MM.1S (cell line): ENCODE measurements at regions not wholly inside any gene's neighbourhood (a gene's known extent, or its start where the extent isn't known, plus 50 kb on each side); places are given as distances from the start of the nearest gene placed in this dataset.
A peak's percentile ranks its signal among the peaks of the same experiment; 100 is the strongest.

Experiments
- DNase-seq: peaks from one replicate; pipeline ENCODE4 v3.0.0-alpha.2; 2015
- H2AFZ ChIP-seq: fragments of 300-600 bp; sonication (generic); 2 replicates; pipeline ENCODE4 v1.6.0; 2016; ENCODE audit warnings: antibody characterized with exemption, low read length
- H3F3A ChIP-seq: fragments of 300-600 bp; sonication (generic); 2 replicates; pipeline ENCODE4 v1.6.1; 2016; ENCODE audit warnings: mild to moderate bottlenecking, antibody characterized with exemption, low read length, moderate library complexity, mixed read lengths; ENCODE audit not compliant: insufficient read depth
- H3K27ac ChIP-seq: fragments of 300-600 bp; sonication (generic); 2 replicates; pipeline ENCODE4 v1.5.1; 2016; ENCODE audit warnings: mild to moderate bottlenecking, low read length
- H3K27me3 ChIP-seq: fragments of 300-600 bp; sonication (generic); replicated peaks from 2 replicates; pipeline ENCODE4 v1.6.0; 2016; ENCODE audit warnings: low read length; ENCODE audit not compliant: insufficient read depth
- H3K36me3 ChIP-seq: fragments of 300-600 bp; sonication (generic); replicated peaks from 2 replicates; pipeline ENCODE4 v1.6.1; 2016; ENCODE audit warnings: mild to moderate bottlenecking, low read length, mixed read lengths; ENCODE audit not compliant: insufficient read depth
- H3K4me1 ChIP-seq: fragments of 300-600 bp; sonication (generic); 2 replicates; pipeline ENCODE4 v1.6.1; 2016; ENCODE audit warnings: low read length, mixed read lengths
- H3K4me2 ChIP-seq: fragments of 300-600 bp; sonication (generic); 2 replicates; pipeline ENCODE4 v1.6.0; 2016; ENCODE audit warnings: low read depth, low read length
- H3K4me3 ChIP-seq: fragments of 300-600 bp; sonication (generic); 2 replicates; pipeline ENCODE4 v1.5.1; 2016; ENCODE audit warnings: low read length, mixed read lengths
- H3K79me2 ChIP-seq: fragments of 300-600 bp; sonication (generic); 2 replicates; pipeline ENCODE4 v1.6.1; 2016; ENCODE audit warnings: mixed run types, low read length, mixed read lengths
- H3K9ac ChIP-seq: fragments of 300-600 bp; sonication (generic); 2 replicates; pipeline ENCODE4 v1.6.1; 2016; ENCODE audit warnings: low read length, mixed read lengths
- H3K9me2 ChIP-seq: fragments of 300-600 bp; sonication (generic); replicated peaks from 2 replicates; pipeline ENCODE4 v1.6.1; 2016; ENCODE audit warnings: mild to moderate bottlenecking, low read length, mixed read lengths; ENCODE audit not compliant: insufficient read depth
- H3K9me3 ChIP-seq: fragments of 300-600 bp; sonication (generic); replicated peaks from 2 replicates; pipeline ENCODE4 v1.6.1; 2016; ENCODE audit warnings: mild to moderate bottlenecking, low read length, mixed read lengths; ENCODE audit not compliant: insufficient read depth
- H4K20me1 ChIP-seq: fragments of 300-600 bp; sonication (generic); 2 replicates; pipeline ENCODE4 v1.6.1; 2016; ENCODE audit warnings: mild to moderate bottlenecking, low read length, moderate library complexity, mixed read lengths; ENCODE audit not compliant: insufficient read depth
- EZH2 ChIP-seq: fragments of 300-600 bp; sonication (generic); optimal IDR thresholded peaks from 2 replicates; pipeline ENCODE3; 2017; ENCODE audit warnings: low read depth, mild to moderate bottlenecking, antibody characterized with exemption, low read length, mixed read lengths
- EZH2phosphoT487 ChIP-seq: fragments of 300-600 bp; sonication (generic); IDR thresholded peaks from 2 replicates; pipeline ENCODE4 v1.6.1; 2018; ENCODE audit warnings: antibody characterized with exemption, low read length
- TF ChIP-seq, protein P1 (sequence below): fragments of 300-600 bp; sonication (generic); IDR thresholded peaks from 2 replicates; pipeline ENCODE4 v1.5.1; 2016; ENCODE audit warnings: antibody characterized with exemption, low read length, mixed read lengths

DNA sequence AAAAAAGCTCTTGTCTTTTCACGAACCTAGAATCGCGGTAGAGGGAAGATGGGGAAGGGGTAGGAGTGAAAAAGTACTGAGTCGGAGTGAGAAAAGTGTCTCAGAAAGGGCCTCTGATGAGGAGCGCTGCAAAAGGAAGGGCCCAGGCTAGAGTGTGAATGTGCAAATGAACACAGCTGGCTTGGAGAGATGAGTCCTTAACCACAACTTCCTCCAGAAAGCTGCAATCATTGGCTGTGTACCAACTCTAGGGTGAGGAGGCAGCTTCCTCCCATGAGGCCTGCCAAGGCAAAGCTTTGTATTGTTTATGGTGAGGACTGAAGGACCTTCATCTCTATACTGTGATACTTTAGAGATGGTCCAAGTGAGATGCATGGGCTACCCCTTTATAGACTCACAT lies 566.9 kb upstream of the ANO5 start:
- no peaks in the 10 kb centered on the region for H3K79me2 ChIP-seq
- H4K20me1 ChIP-seq = no peaks in the 10 kb centered on the region
- H3K9me2 ChIP-seq = no peaks in the 10 kb centered on the region
- no peak overlapping the region for H3K4me3 ChIP-seq
- H3K27ac ChIP-seq = no peak overlapping the region
- no peaks in the 10 kb centered on the region for H3K27me3 ChIP-seq
- no peaks in the 10 kb centered on the region for H3F3A ChIP-seq
- TF ChIP-seq EZH2 (no peak), EZH2phosphoT487 (no peak)
- TF ChIP-seq, protein P1, sequence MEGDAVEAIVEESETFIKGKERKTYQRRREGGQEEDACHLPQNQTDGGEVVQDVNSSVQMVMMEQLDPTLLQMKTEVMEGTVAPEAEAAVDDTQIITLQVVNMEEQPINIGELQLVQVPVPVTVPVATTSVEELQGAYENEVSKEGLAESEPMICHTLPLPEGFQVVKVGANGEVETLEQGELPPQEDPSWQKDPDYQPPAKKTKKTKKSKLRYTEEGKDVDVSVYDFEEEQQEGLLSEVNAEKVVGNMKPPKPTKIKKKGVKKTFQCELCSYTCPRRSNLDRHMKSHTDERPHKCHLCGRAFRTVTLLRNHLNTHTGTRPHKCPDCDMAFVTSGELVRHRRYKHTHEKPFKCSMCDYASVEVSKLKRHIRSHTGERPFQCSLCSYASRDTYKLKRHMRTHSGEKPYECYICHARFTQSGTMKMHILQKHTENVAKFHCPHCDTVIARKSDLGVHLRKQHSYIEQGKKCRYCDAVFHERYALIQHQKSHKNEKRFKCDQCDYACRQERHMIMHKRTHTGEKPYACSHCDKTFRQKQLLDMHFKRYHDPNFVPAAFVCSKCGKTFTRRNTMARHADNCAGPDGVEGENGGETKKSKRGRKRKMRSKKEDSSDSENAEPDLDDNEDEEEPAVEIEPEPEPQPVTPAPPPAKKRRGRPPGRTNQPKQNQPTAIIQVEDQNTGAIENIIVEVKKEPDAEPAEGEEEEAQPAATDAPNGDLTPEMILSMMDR = no peak
- no peaks in the 10 kb centered on the region for H3K4me1 ChIP-seq
- peak; percentile 39 for DNase-seq
- no peaks in the 10 kb centered on the region for H3K9me3 ChIP-seq
- H3K36me3 ChIP-seq = no peaks in the 10 kb centered on the region
- no peak overlapping the region for H3K9ac ChIP-seq
- no peak overlapping the region for H2AFZ ChIP-seq
- no peak overlapping the region for H3K4me2 ChIP-seq

DNA sequence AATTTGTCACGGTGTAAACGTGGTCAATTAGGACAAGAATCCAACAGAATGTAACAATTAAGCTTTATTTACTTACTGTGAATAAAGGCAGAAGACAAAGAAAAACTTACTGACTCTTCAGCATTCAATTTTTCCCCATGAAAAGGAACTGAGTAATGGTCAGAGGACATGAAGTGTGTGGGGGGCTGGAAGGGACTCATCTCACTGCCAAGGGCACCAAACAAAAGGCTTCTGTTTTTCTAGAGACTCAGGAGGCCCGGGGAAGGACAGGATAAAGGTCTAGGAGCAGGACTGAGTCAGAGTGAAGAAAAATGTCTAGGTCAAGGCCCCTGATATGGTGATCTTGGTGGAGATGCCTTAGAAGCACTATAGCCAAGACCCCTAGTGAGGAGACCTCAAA lies 564.2 kb upstream of the ANO5 start:
- no peak for DNase-seq
- Histone ChIP-seq H3K4me1 (no peaks in the 10 kb centered on the region), H3K27ac (no peak overlapping the region), H2AFZ (no peak overlapping the region), H3F3A (no peaks in the 10 kb centered on the region), H3K36me3 (no peaks in the 10 kb centered on the region), H3K9ac (no peak overlapping the region), H3K9me3 (no peaks in the 10 kb centered on the region), H3K79me2 (no peaks in the 10 kb centered on the region), H4K20me1 (no peaks in the 10 kb centered on the region), H3K9me2 (no peaks in the 10 kb centered on the region), H3K4me3 (no peak overlapping the region), H3K27me3 (no peaks in the 10 kb centered on the region), H3K4me2 (no peak overlapping the region)
- TF ChIP-seq, protein P1 = no peak
- TF ChIP-seq EZH2 (no peak), EZH2phosphoT487 (no peak)

DNA sequence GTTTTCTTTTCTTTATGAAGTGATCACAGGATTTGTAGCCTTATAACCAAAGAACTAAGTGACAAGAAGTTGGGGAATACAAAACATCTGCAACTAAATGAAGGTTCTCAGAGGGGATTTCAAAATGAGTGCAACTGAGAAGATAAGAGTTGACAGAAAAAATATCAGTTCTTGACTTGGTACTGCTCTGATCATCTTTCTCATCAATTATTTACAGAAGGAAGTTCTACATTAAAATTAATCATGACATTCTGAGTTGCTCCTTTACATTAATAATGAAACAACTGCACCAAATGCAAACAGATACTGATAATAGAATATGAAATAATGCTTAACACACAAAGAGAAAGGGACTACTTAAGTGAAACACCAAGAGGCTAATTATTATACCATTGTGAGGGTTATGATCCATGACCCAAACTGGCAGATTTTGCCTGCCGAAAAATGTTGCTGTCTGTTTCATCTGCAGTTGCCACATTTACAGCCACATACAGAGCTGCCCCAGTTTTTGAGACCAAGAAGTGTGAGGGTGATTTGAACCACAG lies 561.9 kb upstream of the ANO5 start:
- Histone ChIP-seq H3K9ac (no peak overlapping the region), H3K4me2 (no peak overlapping the region), H3K27ac (no peak overlapping the region), H3K4me1 (no peaks in the 10 kb centered on the region), H3K36me3 (no peaks in the 10 kb centered on the region), H4K20me1 (no peaks in the 10 kb centered on the region), H3K9me3 (no peaks in the 10 kb centered on the region), H3K4me3 (no peak overlapping the region), H2AFZ (no peak overlapping the region), H3K9me2 (no peaks in the 10 kb centered on the region), H3K79me2 (no peaks in the 10 kb centered on the region), H3F3A (no peaks in the 10 kb centered on the region), H3K27me3 (no peaks in the 10 kb centered on the region)
- no peak for DNase-seq
- TF ChIP-seq EZH2 (no peak), EZH2phosphoT487 (no peak)
- TF ChIP-seq, protein P1 = no peak
